ENCODE measurements at regions not wholly inside any gene's neighbourhood (a gene's known extent, or its start where the extent isn't known, plus 50 kb on each side); places are given as distances from the start of the nearest gene placed in this dataset.

GRCh38 chr11:92035488-92035887 lies 189.1 kb upstream of the FAT3 start:
- TF ChIP-seq CTCF (IDR thresholded peaks at IDR 0.05; ENCODE audit: extremely low read depth in 1 of 2, insufficient read depth in 1 of 2, low read depth in 1 of 2, low read length in 2 of 2) (no peak), POLR2A (IDR thresholded peaks at IDR 0.05; ENCODE audit: low read depth, low read length) (no peak), POLR2AphosphoS5 (IDR thresholded peaks at IDR 0.05; ENCODE audit: insufficient read depth, low read depth, low read length) (no peak), MAX (IDR thresholded peaks at IDR 0.05; ENCODE audit: insufficient read depth, insufficient read length) (no peak), EZH2 (IDR thresholded peaks at IDR 0.05; ENCODE audit: borderline replicate concordance, low read depth, low read length, severe bottlenecking) (no peak), FOS (IDR thresholded peaks at IDR 0.05; ENCODE audit: borderline replicate concordance, insufficient read depth, low read length) (no peak), MYC (IDR thresholded peaks at IDR 0.05; ENCODE audit: low read depth, low read length) (no peak)

Measured in endothelial cell of umbilical vein (primary cell).